ENCODE measurements at regions not wholly inside any gene's neighbourhood (a gene's known extent, or its start where the extent isn't known, plus 50 kb on each side); places are given as distances from the start of the nearest gene placed in this dataset.

DNA sequence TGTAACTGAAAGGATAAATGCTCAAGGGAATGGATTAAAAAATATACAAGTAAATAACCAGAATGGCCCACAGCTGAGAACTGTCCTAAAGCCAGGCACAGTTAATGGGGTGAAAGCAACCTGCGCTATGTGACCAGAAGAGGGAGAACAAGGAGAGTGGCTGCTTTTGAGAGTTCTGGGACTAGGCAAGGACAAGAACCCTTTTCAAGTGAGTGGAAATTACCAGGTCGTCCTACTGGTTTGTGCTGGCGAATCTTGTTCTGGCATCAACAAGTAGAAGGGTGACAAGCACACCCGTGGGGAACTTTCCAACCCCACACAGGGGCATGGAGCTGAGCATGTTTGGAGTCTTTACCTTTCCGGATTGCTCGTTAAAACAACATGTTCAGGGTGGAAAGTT lies 82.8 kb downstream of the TMEM17 start:
- TF ChIP-seq, protein P1, sequence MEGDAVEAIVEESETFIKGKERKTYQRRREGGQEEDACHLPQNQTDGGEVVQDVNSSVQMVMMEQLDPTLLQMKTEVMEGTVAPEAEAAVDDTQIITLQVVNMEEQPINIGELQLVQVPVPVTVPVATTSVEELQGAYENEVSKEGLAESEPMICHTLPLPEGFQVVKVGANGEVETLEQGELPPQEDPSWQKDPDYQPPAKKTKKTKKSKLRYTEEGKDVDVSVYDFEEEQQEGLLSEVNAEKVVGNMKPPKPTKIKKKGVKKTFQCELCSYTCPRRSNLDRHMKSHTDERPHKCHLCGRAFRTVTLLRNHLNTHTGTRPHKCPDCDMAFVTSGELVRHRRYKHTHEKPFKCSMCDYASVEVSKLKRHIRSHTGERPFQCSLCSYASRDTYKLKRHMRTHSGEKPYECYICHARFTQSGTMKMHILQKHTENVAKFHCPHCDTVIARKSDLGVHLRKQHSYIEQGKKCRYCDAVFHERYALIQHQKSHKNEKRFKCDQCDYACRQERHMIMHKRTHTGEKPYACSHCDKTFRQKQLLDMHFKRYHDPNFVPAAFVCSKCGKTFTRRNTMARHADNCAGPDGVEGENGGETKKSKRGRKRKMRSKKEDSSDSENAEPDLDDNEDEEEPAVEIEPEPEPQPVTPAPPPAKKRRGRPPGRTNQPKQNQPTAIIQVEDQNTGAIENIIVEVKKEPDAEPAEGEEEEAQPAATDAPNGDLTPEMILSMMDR (IDR thresholded peaks at IDR 0.05; ENCODE audit: low read length), result no peak
- no peak for TF ChIP-seq EZH2 (IDR thresholded peaks at IDR 0.05; ENCODE audit: borderline replicate concordance, low read length)

All from OCI-LY1 (cell line).